IMR-90 (cell line): ENCODE measurements at regions not wholly inside any gene's neighbourhood (a gene's known extent, or its start where the extent isn't known, plus 50 kb on each side); places are given as distances from the start of the nearest gene placed in this dataset.

Experiments
- ATAC-seq: fragments of 200-7000 bp; cut with Tn5 transposase; 2 replicates; pipeline ENCODE4 v1.9.1; 2020; ENCODE audit warnings: low read depth, mild to moderate bottlenecking, moderate library complexity
- BruUV-seq: library from RNA; stranded (reverse); fragments of 400-500 nt; replicated peaks from 2 replicates; lab custom pipeline; 2021; lab: Mats Ljungman, UMichigan
- CTCF ChIA-PET: fragments of 300-600 bp; formaldehyde crosslinking; extraction: SDS; loops from one replicate; lab custom pipeline; 2021; ENCODE audit warnings: antibody characterized with exemption; lab: Yijun Ruan, JAX
- POLR2A ChIA-PET: fragments of 300-600 bp; sonication (Branson Sonifier 250); formaldehyde crosslinking; loops from one replicate; lab custom pipeline; 2022; ENCODE audit warnings: antibody characterized with exemption; ENCODE audit not compliant: unreplicated experiment; lab: Charles Lee
- DNase-seq: peaks from one replicate; pipeline ENCODE4 v3.0.0; 2013
- H2AFZ ChIP-seq: replicated peaks from 2 replicates; pipeline ENCODE3; 2013; ENCODE audit warnings: low read length, mild to moderate bottlenecking; ENCODE audit not compliant: poor library complexity
- H2AK5ac ChIP-seq: 2 replicates; pipeline ENCODE4 v1.6.1; 2013; ENCODE audit warnings: low read depth, low read length, inconsistent platforms
- H2AK9ac ChIP-seq: replicated peaks from 2 replicates; pipeline ENCODE3; 2013; ENCODE audit warnings: mild to moderate bottlenecking, low read depth, low read length, moderate library complexity; ENCODE audit not compliant: poor library complexity
- H2BK120ac ChIP-seq: 2 replicates; pipeline ENCODE4 v1.6.1; 2013; ENCODE audit warnings: low read depth, low read length, inconsistent platforms
- H2BK15ac ChIP-seq: 3 replicates; pipeline ENCODE4 v1.6.1; 2013; ENCODE audit warnings: low read depth, low read length, inconsistent platforms
- H2BK20ac ChIP-seq: 2 replicates; pipeline ENCODE4 v1.6.1; 2013; ENCODE audit warnings: low read depth, mild to moderate bottlenecking, inconsistent platforms, low read length, moderate library complexity
- H2BK5ac ChIP-seq: 2 replicates; pipeline ENCODE4 v1.6.1; 2013; ENCODE audit warnings: mild to moderate bottlenecking, low read depth, low read length, inconsistent platforms; ENCODE audit not compliant: poor library complexity, severe bottlenecking
- H3K14ac ChIP-seq: replicated peaks from 2 replicates; pipeline ENCODE4 v1.6.1; 2013; ENCODE audit warnings: low read depth, low read length, inconsistent platforms
- H3K18ac ChIP-seq: 2 replicates; pipeline ENCODE4 v1.6.1; 2013; ENCODE audit warnings: low read depth, low read length, control low read depth
- H3K23ac ChIP-seq: 2 replicates; pipeline ENCODE4 v1.6.1; 2013; ENCODE audit warnings: low read depth, low read length, inconsistent platforms
- H3K27ac ChIP-seq: 2 replicates; pipeline ENCODE4 v1.5.1; 2013; ENCODE audit warnings: mild to moderate bottlenecking, control low read depth, low read length; ENCODE audit not compliant: insufficient read depth
- H3K27me3 ChIP-seq: 2 replicates; pipeline ENCODE4 v1.6.1; 2013; ENCODE audit warnings: low read length; ENCODE audit not compliant: control insufficient read depth, insufficient read depth
- H3K36me3 ChIP-seq: 2 replicates; pipeline ENCODE4 v1.6.1; 2013; ENCODE audit warnings: low read length, mixed read lengths; ENCODE audit not compliant: control insufficient read depth, insufficient read depth
- H3K4ac ChIP-seq: 2 replicates; pipeline ENCODE4 v1.6.1; 2013; ENCODE audit warnings: low read depth, low read length, inconsistent platforms
- H3K4me1 ChIP-seq: 2 replicates; pipeline ENCODE4 v1.6.1; 2013; ENCODE audit warnings: low read length, mixed read lengths; ENCODE audit not compliant: control insufficient read depth, insufficient read depth
- H3K4me2 ChIP-seq: 2 replicates; pipeline ENCODE4 v1.6.1; 2013; ENCODE audit warnings: low read depth, mild to moderate bottlenecking, control low read depth, low read length, moderate library complexity
- H3K4me3 ChIP-seq: 2 replicates; pipeline ENCODE4 v1.5.1; 2013; ENCODE audit warnings: low read depth, mild to moderate bottlenecking, control low read depth, low read length, moderate library complexity; ENCODE audit not compliant: insufficient read depth
- H3K56ac ChIP-seq: 2 replicates; pipeline ENCODE4 v1.6.1; 2013; ENCODE audit warnings: low read length, inconsistent platforms; ENCODE audit not compliant: insufficient read depth; ENCODE audit errors: extremely low read depth
- H3K79me1 ChIP-seq, 2 experiments: 2 replicates each; pipeline ENCODE4 v1.6.1; 2013; ENCODE audit warnings: low read length in 2 of 2, inconsistent platforms in 1 of 2, low read depth in 1 of 2
- H3K9ac ChIP-seq: 2 replicates; pipeline ENCODE4 v1.6.1; 2013; ENCODE audit warnings: low read depth, low read length, control low read depth
- H3K9me1 ChIP-seq: 2 replicates; pipeline ENCODE4 v1.6.1; 2013; ENCODE audit warnings: low read length, inconsistent platforms; ENCODE audit not compliant: insufficient read depth
- H3K9me3 ChIP-seq: 2 replicates; pipeline ENCODE4 v1.6.1; 2013; ENCODE audit warnings: low read length; ENCODE audit not compliant: control insufficient read depth, insufficient read depth
- H4K20me1 ChIP-seq: 2 replicates; pipeline ENCODE4 v1.6.1; 2013; ENCODE audit warnings: low read length, inconsistent platforms; ENCODE audit not compliant: insufficient read depth
- H4K5ac ChIP-seq: 2 replicates; pipeline ENCODE4 v1.6.1; 2013; ENCODE audit warnings: mild to moderate bottlenecking, low read depth, low read length, control low read depth
- H4K8ac ChIP-seq, 2 experiments: 2 replicates each; pipeline ENCODE4 v1.6.1; 2013; ENCODE audit warnings: low read depth in 2 of 2, low read length in 2 of 2, control low read depth in 1 of 2, inconsistent platforms in 1 of 2
- H4K91ac ChIP-seq: 2 replicates; pipeline ENCODE4 v1.6.1; 2013; ENCODE audit warnings: low read depth, low read length, inconsistent platforms; ENCODE audit not compliant: insufficient read depth
- CHD1 ChIP-seq: IDR thresholded peaks from 2 replicates; pipeline ENCODE4 v1.6.1; 2012; ENCODE audit warnings: low read depth, low read length, improper control_type of control experiment
- CTCF ChIP-seq: conservative IDR thresholded peaks from 2 replicates; pipeline ENCODE4 v1.5.1; 2012; ENCODE audit warnings: mild to moderate bottlenecking, low read depth, low read length, improper control_type of control experiment
- NFE2L2 ChIP-seq: fragments of 150-350 bp; IDR thresholded peaks from 2 replicates; pipeline ENCODE4 v1.6.1; 2016; ENCODE audit warnings: low read depth, mild to moderate bottlenecking, low read length
- POLR2A ChIP-seq: IDR thresholded peaks from 2 replicates; pipeline ENCODE4 v1.6.1; 2012; ENCODE audit warnings: mild to moderate bottlenecking, low read depth, low read length
- RAD21 ChIP-seq: IDR thresholded peaks from 2 replicates; pipeline ENCODE4 v1.6.1; 2012; ENCODE audit warnings: low read length, improper control_type of control experiment
- SMC3 ChIP-seq: fragments of 150-350 bp; IDR thresholded peaks from 2 replicates; pipeline ENCODE4 v1.6.1; 2016; ENCODE audit warnings: low read depth, mild to moderate bottlenecking, antibody characterized with exemption, low read length, moderate library complexity
- WGBS, 2 experiments: methylation state at CpG; one replicate each; pipeline versions ENCODE4 v1.1.5 to v1.1.7; 2013; ENCODE audit warnings: missing lambda C conversion rate in 2 of 2; ENCODE audit not compliant: insufficient read length in 1 of 2; ENCODE audit errors: extremely low coverage in 2 of 2; 5-methylcytosine and 5-hydroxymethylcytosine counted together
- dilution Hi-C: fragments of 300-500 bp; cut with HindIII; formaldehyde crosslinking; loops from one replicate; pipeline ENCODE4 v1.14.3; 2018; ENCODE audit warnings: low sequenced_read_pairs; ENCODE audit not compliant: unreplicated experiment
- in situ Hi-C: fragments of 300-500 bp; cut with MboI; formaldehyde crosslinking; loops from 3 replicates; pipeline ENCODE4 v1.14.3; 2019; ENCODE audit warnings: low sequenced_read_pairs, inconsistent platforms, mixed read lengths
- intact Hi-C: fragments of 100-400 bp; cut with micrococcal nuclease; formaldehyde crosslinking; loops from 2 replicates; pipeline ENCODE4 v1.10.0; 2022

GRCh38 chr12:87233671-87234070, 795.5 kb downstream of the C12orf50 start:
- H3K23ac ChIP-seq: no peak overlapping the region
- no peak overlapping the region for H3K27ac ChIP-seq
- no TSS peak for BruUV-seq
- H3K14ac ChIP-seq: no peak overlapping the region
- intact Hi-C loops: no loop called here
- no peak overlapping the region for H2BK5ac ChIP-seq
- no peak overlapping the region for H3K18ac ChIP-seq
- H4K91ac ChIP-seq: no peak overlapping the region
- no peak overlapping the region for H2BK15ac ChIP-seq
- WGBS, 2 experiments: no CpG with 5 or more reads among the region's 1 CpG
- H3K4me2 ChIP-seq: no peak overlapping the region
- H2BK20ac ChIP-seq: no peak overlapping the region
- no peak overlapping the region for H2AFZ ChIP-seq
- ATAC-seq: no peak
- no peaks in the 10 kb centered on the region for H4K20me1 ChIP-seq
- no peak overlapping the region for H4K8ac ChIP-seq
- H3K56ac ChIP-seq: no peak overlapping the region
- H2AK5ac ChIP-seq: no peak overlapping the region
- H2BK120ac ChIP-seq: no peak overlapping the region
- no peaks in the 10 kb centered on the region for H3K27me3 ChIP-seq
- no peak overlapping the region for H3K9ac ChIP-seq
- H3K4ac ChIP-seq: no peak overlapping the region
- H4K5ac ChIP-seq: no peak overlapping the region
- H3K36me3 ChIP-seq: no peaks in the 10 kb centered on the region
- CTCF ChIA-PET: interaction anchor here (1.1 kb wide), 1 partner anchor 9 kb away, joined by 3 read pairs; no protein-coding TSS in a partner anchor
- no peaks in the 10 kb centered on the region for H3K4me1 ChIP-seq
- TF ChIP-seq RAD21 (no peak), NFE2L2 (no peak), CHD1 (no peak), SMC3 (no peak), CTCF (no peak), POLR2A (no peak)
- dilution Hi-C loops: no loop called here
- no peaks in the 10 kb centered on the region for H3K79me1 ChIP-seq
- H3K4me3 ChIP-seq: no peak overlapping the region
- in situ Hi-C loops: no loop called here
- H2AK9ac ChIP-seq: no peak overlapping the region
- POLR2A ChIA-PET: no interaction called here
- no peaks in the 10 kb centered on the region for H3K9me3 ChIP-seq
- no peaks in the 10 kb centered on the region for H3K9me1 ChIP-seq
- DNase-seq: peak; percentile 25
